ENCODE measurements at regions not wholly inside any gene's neighbourhood (a gene's known extent, or its start where the extent isn't known, plus 50 kb on each side); places are given as distances from the start of the nearest gene placed in this dataset.

DNA sequence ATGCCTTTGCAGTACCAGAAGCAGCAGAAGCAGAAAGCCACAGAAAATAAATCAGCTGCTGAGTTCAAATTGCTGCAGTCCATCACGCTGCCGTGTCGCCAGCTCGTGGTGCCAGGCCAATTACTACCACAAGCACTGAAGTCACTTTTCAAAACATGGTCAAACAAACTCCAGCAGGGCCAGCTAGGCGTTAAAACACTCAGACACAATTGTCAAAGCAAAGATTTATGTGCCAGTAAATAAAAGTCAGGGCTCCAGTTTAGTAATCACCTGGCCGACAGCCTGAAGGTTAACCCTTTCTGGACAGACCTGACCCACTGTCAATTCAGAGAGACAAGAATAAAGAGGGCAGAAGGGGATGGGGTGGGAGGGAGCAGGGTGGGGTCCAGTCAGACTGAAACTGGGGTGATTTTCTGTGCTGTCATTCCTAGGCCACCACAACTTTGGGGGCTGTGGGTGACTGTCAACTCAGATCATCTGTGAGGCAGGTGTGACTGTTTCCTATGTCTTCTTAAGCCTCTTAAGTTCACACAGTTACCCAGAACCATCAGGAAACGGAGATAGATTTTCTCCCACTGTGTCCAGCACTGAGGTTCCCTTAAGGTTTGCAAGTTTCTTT is 109.8 kb upstream of the FUT8 start:
- H3K27ac ChIP-seq = peak overlapping the region in 3 of 4 donors; percentile 55 to 78 (median 75)
- no peak overlapping the region for H3K4me3 ChIP-seq
- DNase-seq = peak in 2 of 3 donors; percentile 51 to 63
- H3K9me3 ChIP-seq = no peaks in the 10 kb centered on the region
- H3K4me1 ChIP-seq = peaks cover 0 to 39% (median 9%) of the 10 kb centered on the region in 4 donors
- TF ChIP-seq, protein P1, sequence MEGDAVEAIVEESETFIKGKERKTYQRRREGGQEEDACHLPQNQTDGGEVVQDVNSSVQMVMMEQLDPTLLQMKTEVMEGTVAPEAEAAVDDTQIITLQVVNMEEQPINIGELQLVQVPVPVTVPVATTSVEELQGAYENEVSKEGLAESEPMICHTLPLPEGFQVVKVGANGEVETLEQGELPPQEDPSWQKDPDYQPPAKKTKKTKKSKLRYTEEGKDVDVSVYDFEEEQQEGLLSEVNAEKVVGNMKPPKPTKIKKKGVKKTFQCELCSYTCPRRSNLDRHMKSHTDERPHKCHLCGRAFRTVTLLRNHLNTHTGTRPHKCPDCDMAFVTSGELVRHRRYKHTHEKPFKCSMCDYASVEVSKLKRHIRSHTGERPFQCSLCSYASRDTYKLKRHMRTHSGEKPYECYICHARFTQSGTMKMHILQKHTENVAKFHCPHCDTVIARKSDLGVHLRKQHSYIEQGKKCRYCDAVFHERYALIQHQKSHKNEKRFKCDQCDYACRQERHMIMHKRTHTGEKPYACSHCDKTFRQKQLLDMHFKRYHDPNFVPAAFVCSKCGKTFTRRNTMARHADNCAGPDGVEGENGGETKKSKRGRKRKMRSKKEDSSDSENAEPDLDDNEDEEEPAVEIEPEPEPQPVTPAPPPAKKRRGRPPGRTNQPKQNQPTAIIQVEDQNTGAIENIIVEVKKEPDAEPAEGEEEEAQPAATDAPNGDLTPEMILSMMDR (IDR thresholded peaks at IDR 0.05) = no peak
- TF ChIP-seq POLR2A (IDR thresholded peaks at IDR 0.05) = no peak
- H3K27me3 ChIP-seq = no peaks in the 10 kb centered on the region
- no peaks in the 10 kb centered on the region for H3K36me3 ChIP-seq

DNA sequence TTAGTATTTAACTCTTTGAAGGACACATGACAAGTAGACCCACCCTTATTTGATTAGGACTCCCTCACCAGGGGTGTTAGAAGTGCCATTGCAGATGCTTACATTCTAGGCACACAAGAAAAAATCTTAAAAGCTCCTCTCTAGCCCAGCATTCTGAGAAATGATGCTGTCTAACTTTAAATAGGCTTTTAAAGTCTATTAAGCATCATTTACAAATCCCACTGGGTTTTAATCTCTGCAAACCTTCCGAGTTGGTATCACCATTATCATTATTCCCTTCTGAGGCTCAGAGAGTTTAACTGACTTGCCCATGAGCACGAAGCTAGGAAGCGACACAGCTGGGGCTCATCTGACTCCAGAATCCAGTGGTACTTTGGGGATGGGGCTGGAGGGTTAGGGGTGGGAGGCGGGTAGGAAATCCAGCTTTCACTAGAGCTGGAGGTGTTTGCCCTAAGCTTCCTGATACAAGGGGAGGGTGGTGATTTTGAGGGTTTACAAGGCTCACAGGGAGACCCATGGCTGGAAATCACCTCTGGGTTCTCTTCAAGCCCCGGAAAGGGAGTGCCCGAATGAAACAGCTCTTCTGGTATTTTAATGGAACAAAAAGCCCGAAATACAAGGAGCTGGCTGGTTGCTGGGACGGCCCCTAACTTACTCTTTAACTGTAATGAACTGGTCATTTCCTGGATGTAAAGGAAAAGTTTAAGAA is 109.2 kb upstream of the FUT8 start:
- no peak for TF ChIP-seq POLR2A (IDR thresholded peaks at IDR 0.05)
- TF ChIP-seq, protein P1 (IDR thresholded peaks at IDR 0.05) = no peak
- peak overlapping the region in 2 of 4 donors; percentile 75 to 78 for H3K27ac ChIP-seq
- H3K27me3 ChIP-seq = no peaks in the 10 kb centered on the region
- DNase-seq = no peak
- no peaks in the 10 kb centered on the region for H3K9me3 ChIP-seq
- H3K36me3 ChIP-seq = no peaks in the 10 kb centered on the region
- H3K4me1 ChIP-seq = peaks cover 0 to 39% (median 9%) of the 10 kb centered on the region in 4 donors
- H3K4me3 ChIP-seq = peak overlapping the region in 1 of 4 donors; percentile 4

DNA sequence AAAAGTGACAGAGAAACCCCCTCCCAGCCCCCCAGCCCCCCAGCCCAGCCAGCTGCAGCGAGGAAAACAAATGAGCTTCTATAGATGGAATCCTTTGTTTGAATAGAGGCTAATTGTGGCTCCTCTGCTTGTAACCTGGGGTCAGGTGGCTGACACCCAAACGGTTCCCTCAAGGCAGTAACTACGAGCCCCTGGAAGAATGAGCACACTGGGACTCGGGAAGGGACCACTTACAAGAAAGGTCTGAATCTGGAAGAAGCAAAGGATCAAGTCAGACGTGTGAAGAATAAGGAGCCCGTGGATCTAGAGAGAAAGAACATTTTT is 108.7 kb upstream of the FUT8 start:
- Histone ChIP-seq H3K27ac (peak overlapping the region in 2 of 4 donors; percentile 75 to 78), H3K4me3 (no peak overlapping the region), H3K4me1 (peaks cover 0 to 39% (median 9%) of the 10 kb centered on the region in 4 donors), H3K9me3 (no peaks in the 10 kb centered on the region), H3K27me3 (no peaks in the 10 kb centered on the region), H3K36me3 (no peaks in the 10 kb centered on the region)
- no peak for DNase-seq
- TF ChIP-seq, protein P1 (IDR thresholded peaks at IDR 0.05) = no peak
- no peak for TF ChIP-seq POLR2A (IDR thresholded peaks at IDR 0.05)

DNA sequence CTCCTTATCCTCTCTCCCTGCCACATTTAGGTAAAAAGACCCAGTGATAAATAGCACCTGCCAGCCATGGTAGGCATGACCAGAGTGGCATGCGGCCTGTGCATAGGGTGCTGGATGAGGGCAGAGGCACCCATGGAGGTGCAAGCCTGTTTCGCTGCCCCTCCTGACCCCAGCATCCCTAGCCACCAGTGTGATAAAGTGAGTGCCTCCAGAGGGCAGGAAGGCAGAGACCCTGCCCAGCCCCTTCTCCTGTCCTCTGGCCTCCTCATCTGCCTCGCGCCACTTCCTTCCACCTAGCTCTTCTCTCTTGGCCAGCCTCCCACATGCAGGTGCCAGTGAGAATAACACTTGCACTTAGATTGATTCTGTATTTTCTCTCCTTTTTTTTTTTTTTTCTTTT is 108.3 kb upstream of the FUT8 start:
- peak overlapping the region in 2 of 4 donors; percentile 75 to 78 for H3K27ac ChIP-seq
- no peaks in the 10 kb centered on the region for H3K36me3 ChIP-seq

DNA sequence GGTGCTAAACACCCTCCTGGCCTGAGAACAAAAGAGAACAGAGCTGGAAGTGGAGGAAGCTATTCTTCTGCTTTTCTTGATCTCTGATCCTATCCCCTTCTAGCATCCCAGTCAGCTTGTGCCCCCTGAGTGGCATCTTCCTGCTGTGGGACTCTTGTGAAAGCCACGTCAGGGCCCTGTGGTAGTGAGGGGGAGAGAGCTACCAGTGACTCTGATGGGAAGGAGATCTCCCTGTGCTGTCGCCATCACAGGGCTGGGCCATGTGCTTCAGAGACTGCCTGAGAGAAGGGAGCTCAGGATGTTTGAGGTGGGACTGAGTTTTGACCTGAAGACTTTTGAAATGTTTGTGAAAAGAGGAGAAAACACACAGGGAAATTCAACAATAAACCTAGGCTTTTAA is 107.6 kb upstream of the FUT8 start:
- peak overlapping the region in 2 of 4 donors; percentile 75 to 78 for H3K27ac ChIP-seq

More for the DNA sequence above, 108.3 kb upstream of the FUT8 start:
- Histone ChIP-seq H3K4me1 (peaks cover 0 to 39% (median 9%) of the 10 kb centered on the region in 4 donors), H3K27me3 (no peaks in the 10 kb centered on the region), H3K9me3 (no peaks in the 10 kb centered on the region), H3K4me3 (no peak overlapping the region)
- peak in 1 of 3 donors; percentile 66 for DNase-seq
- TF ChIP-seq, protein P1 (IDR thresholded peaks at IDR 0.05) = no peak
- TF ChIP-seq POLR2A (IDR thresholded peaks at IDR 0.05) = no peak

More for the DNA sequence above, 107.6 kb upstream of the FUT8 start:
- DNase-seq = no peak
- TF ChIP-seq, protein P1 (IDR thresholded peaks at IDR 0.05) = no peak
- no peak for TF ChIP-seq POLR2A (IDR thresholded peaks at IDR 0.05)
- H3K36me3 ChIP-seq = no peaks in the 10 kb centered on the region
- no peak overlapping the region for H3K4me3 ChIP-seq
- no peaks in the 10 kb centered on the region for H3K9me3 ChIP-seq
- no peaks in the 10 kb centered on the region for H3K27me3 ChIP-seq
- peaks cover 0 to 39% (median 9%) of the 10 kb centered on the region in 4 donors for H3K4me1 ChIP-seq
